Hippocampal formation (tissue), 2 donors: ENCODE measurements at regions not wholly inside any gene's neighbourhood (a gene's known extent, or its start where the extent isn't known, plus 50 kb on each side); places are given as distances from the start of the nearest gene placed in this dataset.

Source experiments
- DNase-seq, 2 donors: peaks; one replicate each; lab custom pipeline; 2025; lab: John Stamatoyannopoulos, UW

DNA sequence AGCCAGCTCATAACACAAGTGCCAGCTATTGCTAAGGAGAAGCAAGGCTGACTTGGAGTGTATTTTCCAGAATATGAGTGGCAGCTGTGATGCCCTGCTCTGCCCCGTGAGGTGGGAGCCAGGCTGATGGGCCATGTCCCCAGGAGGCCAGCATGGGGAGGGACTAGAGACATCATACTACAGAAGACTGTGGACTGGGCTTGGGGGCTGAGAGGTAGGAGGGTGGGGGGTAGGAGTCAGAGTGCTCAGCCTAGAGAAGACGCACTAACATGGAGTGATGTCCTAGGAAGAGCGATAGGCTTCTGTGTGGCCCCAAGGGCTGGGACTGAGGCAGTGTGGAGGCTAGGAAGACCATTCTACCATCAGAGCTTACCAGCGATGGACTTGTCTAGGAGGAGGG is 143.7 kb downstream of the WSCD1 start:
- no peak for DNase-seq

GRCh38 chr17:6212766-6213165 is 142.6 kb downstream of the WSCD1 start:
- DNase-seq, result no peak

DNA sequence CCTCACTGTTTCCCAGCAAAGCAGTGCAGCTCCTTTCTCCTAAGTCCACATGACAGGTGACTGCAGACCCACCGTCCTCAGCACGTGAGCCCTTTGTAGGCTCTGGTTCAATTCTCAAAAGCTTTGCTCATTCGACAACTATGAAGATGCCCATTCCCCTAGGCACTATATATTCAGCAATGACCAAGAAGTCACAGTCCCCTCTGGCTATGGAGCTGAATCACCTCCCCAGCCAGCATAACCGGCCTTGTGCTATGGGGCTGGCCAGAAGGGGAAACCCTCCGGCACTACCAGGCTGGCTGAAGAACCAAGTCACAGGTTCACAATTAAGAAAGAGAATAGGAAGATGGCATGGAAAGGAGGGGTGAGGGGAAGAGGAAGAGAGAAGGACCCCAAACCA is 139.7 kb downstream of the WSCD1 start:
- DNase-seq, result no peak

DNA sequence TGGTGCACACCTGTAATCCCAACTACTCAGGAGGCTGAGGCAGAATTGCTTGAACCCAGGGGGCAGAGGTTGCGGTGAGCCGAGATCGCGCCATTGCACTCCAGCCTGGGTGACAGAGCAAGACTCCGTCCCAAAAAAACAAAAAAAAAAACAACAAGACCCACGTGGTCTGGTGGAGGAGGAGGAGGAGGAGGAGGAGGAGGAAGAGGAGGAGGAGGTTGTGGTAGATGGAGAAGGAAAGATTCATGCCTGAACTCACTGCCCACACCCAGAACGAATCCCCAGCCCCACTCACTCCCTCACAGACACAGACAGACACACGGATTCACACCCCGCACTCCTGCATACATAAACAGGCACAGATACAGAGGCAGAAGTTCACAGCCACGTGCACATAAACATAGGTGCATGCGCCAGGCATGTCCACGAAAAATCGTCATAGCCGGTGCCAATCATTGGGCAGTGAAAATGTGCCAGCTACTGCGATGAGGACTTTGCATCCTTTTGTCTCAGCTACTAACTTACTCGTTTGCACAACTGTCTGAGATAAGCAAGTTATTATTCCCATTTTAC is 138.5 kb downstream of the WSCD1 start:
- DNase-seq, result no peak

- no peak for DNase-seq
Measured at GRCh38 chr17:6205525-6205924, 135.3 kb downstream of the WSCD1 start.

DNA sequence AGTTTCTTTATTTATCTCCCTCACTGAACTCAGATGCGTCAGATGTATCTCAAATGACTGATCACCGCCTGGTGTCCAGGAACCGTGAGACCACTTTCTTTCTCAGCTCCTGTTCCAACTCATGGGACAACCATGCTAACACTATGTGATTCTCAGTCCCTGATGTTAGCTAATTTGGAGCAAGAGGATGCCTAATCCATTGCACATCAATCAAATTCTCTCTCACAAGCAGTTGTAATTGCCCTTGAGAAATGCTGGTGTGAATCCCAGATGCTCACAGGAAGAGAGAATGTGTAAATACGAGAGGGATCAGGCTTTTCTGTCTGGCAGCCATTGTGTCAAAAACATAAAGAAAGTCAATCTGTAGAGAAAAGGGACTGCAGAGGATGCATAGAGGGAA is 134.9 kb downstream of the WSCD1 start:
- DNase-seq, result no peak

GRCh38 chr17:6204203-6204722 is 134.1 kb downstream of the WSCD1 start:
- no peak for DNase-seq

DNA sequence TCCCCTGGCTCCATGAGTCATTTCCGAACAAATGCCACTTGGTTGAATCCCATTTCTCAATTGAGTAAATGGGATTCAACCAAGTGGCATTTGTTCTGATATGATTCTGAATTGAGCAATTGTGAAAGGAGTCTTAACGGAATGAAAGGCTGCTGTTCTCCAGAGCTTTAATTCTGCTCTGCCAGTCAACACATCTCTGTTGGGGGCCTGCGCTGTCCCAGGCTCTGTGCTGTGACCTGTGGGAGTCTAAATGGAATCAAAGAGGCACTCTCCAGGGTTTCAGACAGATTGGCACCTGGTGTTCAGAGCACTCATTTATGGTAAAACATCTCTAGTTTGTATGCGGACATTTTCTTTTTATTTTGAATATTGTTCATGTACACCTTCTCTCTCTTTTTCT is 126.2 kb downstream of the WSCD1 start:
- no peak for DNase-seq

DNA sequence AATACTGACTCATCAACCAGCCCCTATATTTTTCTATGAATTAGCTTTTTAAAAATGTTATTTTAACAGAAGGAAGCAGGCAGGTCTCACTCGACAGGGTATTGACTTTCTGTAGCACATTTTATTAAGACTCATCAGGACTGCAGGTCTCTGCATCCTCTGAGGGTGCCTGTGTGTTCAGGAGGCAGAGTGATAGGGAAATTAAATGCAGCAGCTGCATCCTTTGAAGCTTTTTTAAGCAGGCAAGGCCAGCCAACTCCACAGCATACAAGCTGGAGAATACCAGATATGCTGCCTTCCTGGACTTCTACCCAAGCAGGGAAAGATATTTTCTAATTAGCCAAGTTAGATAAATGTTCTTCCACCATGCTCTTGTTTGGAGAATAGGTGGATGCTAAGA is 124.9 kb downstream of the WSCD1 start:
- DNase-seq, result no peak

- no peak for DNase-seq
Measured at GRCh38 chr17:6191405-6192324, 121.5 kb downstream of the WSCD1 start.

DNA sequence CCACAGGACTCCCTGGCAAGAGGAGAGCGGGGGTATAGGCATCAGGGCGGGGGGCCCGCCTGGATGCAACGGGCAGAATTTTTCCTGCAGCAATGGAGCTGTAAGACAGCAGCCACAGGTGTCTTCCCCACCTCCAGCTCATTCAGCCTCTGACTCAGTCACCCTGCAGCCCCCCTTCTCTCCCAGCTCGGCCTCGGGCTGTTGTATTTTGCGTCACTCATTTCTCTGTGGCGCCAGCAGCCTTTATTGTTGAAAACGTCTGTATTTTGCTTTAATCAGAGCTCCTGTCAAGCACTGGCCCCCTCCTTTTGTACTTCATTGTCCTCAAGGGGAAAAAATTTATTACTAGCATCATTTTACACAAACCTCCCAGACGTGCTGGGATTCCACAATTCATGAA is 117.7 kb downstream of the WSCD1 start:
- no peak for DNase-seq

- DNase-seq, result no peak
Measured at GRCh38 chr17:6186998-6187397, 116.8 kb downstream of the WSCD1 start.

GRCh38 chr17:6184508-6184907 is 114.3 kb downstream of the WSCD1 start:
- DNase-seq, result no peak

DNA sequence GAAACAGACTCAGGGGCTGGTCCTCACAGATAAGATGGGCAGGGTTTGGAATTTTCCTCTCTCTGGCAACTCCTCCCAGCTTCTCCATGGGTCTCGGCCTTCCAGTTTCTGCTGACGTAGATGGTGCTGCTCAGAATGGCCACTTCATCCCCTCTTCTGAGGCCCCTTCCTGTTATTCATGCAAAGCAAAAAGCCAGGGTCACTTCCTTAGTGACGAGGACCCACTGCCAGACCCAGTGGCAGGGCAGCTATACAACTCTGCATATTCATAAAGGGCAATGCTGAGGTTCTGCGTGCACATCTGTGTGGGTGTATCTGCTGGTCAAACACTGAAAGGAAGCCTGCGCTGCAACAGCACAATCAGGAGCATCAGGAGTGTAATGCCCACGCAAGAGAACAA is 108.8 kb downstream of the WSCD1 start:
- DNase-seq, result no peak

DNA sequence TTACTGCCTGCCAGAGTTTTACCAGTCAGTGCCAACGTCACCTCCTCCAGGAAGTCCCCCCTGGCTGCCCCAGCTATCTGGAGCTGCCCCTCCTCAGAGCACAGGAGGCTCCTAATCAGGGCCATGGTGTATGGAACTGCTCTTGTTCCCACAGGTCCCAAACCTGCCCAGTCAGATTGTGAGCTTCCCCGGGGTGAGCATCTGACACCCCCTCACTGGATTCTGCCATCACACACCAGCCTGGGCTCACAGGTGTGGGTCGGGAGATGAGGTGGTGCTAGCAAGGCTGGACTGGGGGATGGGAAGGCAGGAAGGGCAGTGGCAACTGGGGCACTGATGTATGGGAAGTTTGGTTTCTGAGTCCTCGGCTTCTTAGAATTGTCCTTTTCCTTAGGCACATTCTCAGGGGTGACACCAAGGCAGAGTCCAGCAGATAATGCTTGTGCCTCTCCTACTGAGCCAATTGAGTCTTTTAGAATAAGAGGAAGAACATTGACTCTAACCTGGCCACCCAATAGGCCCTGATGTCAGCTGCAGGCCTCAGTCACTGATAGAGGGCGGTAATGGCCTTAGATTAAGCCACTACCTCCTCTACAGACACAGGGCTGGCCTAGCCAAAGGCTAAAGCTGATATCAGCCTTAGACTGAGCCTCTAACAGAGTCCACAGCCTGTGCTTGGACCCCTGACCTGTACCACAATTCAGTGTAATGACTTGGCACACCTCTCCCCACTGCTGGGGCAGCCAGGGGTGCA is 107.9 kb downstream of the WSCD1 start:
- DNase-seq, result no peak
